HG03442 (cell line): ENCODE measurements at regions not wholly inside any gene's neighbourhood (a gene's known extent, or its start where the extent isn't known, plus 50 kb on each side); places are given as distances from the start of the nearest gene placed in this dataset.

Experiments used
- ATAC-seq: cut with Tn5 transposase; IDR thresholded peaks from one replicate; pipeline ENCODE4 v1.9.1; 2021; ENCODE audit warnings: mild to moderate bottlenecking, moderate library complexity; ENCODE audit not compliant: unreplicated experiment

DNA sequence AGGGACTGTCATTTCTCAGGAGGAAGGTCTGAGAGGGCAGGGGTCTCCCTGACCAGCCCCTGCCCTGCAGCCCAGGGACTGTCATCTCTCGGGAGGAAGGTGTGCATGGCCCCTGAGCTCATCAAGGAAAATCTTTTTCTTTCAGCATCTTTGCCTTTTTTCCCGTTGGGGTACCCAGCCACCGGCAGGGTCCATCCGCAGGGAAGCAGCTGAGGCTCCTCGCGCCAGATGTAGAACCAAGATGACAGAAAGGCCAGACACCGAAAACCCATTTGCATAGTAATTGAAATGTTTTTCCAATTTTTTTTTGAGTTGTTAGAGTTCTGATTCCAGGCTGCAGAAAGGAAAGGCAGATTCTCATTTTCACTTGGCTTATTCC lies 613.9 kb downstream of the TBC1D22A start:
- ATAC-seq: no peak

DNA sequence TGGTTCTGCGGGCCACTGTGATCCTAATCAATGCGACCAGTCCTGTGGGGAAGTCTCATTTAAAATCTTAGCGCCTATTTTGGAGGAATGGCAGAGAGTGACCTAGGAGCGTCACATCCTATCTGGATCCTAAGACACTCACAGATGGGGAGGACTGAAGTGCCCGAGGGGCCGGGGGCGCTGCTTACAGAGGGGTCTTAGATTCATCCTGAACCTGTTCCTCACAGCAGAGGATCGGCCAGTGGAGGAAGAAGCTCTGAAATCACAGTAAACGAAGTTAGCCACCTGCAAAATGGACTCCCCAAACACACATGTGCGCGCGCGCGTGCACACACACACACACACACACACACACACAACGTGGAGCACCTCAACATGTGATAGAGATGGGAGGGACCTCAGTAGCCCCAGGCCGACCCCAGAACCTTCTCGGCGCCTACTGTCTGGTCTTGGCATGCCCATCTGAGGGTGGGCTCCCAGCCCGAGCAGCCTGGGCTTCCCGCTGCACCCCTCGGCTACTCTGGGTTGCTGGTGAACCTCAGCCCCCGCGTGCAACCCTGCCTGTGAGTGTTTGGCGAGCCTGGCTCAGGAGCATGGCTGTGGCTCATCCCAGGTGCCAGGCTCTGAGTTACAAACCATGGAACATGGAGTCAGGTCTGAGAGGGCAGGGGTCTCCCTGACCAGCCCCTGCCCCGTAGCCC lies 613.3 kb downstream of the TBC1D22A start:
- no peak for ATAC-seq

DNA sequence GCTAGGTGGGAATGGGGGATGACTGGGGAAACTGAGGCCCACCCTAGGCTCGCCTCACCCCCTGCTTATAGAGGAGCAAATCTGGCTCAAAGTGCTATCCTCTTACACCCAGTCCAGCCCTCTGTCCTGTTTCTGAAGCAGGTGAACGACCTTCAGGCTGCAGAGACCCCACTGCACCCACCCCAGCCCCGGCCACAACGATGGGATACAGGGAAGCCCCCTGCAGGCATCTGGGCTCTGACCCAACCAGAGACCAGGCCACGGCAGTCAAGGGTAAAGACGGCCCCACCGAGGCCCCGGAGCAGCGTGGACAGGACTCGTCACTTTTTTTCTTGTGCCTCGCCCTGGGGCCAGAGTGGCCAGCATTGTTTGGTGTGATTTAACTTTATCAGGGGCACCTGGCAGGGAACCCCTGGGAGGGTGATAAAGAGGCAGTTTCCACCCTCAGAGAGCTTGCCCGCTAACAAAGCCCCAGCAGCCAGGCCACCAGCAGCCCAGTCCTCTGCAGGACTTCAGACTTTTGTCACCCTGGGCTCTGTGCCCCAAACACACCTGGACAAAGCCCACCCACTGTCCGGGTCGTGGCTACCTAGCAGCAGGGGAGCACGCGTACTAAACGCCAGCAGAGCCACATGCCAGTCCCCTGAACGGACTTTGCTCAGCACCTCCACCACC lies 612.6 kb downstream of the TBC1D22A start:
- ATAC-seq: no peak

DNA sequence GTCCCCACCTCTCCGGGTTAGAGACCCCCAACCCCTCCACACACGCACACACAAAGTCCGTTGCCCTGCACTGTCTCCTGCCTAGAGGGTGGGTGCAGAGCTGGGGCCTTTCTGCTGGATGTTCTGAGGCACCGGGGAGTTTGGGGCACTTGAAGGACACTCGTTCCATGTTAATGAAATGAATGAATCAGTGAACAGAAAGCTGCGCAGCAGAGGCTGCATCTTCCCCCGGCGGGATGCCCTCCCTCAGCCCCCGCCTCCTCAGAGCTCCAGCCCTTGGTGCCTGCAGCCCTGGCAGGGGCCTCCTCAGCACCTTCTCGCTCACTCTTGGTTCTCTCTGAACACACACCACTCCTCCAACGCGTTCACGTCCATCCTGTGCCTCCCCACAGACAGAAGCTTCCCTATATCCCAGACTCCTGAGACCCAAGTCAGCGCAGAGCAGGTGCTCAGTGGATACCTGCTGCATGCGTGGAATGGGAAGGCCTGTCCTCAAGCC lies 611.9 kb downstream of the TBC1D22A start:
- ATAC-seq: no peak

DNA sequence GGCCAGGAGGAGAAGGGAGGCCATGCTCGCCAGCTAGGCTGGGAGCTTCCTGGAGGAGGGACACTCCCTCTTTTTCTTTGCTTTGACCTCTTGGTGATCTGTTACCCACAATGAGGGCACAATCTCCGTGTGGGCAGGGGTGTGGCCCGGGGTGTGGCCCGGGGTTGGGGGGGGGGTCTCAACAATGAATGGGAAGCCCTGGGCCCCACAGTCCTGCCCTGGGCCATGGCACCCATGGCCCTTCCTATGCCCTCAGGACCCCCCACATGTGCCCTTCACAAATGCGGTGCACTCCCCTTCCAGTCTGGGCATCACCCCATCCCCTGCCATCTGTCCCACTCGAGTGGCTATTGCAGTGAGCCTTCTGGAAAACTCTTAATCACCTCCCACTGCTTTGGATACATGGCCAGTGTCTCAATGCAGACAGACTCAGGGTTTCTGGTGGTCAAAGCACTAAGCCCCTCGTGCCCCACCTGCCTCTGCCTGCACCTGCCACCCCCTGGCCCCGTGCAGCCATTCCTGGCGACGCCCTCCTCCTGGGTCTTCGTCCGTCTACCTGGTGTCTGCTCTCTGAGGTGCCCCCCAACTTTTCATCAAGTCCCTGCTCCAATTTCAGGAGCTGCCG lies 611.3 kb downstream of the TBC1D22A start:
- no peak for ATAC-seq

DNA sequence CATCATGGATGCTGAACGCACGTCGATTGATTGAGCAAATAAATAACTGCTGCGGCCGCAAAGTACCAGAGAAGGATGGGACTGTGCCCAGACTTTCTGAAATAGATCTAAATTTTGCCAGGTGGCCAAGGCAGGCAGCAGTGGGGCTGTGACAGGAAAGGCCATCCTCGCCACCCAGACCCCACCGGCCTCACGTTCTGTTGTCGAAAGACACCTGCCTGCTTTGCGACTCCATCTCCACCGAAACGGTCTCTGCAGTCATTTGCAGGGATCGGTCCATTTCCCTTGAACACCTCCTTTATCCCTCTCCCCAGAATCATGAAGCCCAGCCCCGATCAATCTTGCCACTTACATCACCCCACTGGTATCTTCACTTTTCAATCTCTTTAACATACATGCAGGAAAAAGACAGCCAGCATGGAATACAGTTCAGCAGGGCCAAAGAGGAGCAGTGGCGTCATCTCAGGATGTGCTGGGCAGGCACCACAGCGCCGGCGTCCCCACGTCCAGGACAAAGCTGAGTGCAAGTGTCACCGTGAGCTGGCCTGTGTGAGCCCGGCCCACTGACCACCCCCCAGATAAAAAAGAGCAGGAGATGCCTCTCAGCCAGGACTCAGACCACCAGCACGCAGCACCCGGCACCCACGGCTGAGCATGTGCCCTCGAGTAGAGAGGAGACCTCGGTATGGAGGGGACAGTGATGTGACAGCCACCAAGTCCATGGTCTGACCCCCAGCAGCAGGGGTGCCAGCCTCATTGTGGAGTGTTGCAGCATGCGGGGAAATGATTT lies 610.3 kb downstream of the TBC1D22A start:
- no peak for ATAC-seq

DNA sequence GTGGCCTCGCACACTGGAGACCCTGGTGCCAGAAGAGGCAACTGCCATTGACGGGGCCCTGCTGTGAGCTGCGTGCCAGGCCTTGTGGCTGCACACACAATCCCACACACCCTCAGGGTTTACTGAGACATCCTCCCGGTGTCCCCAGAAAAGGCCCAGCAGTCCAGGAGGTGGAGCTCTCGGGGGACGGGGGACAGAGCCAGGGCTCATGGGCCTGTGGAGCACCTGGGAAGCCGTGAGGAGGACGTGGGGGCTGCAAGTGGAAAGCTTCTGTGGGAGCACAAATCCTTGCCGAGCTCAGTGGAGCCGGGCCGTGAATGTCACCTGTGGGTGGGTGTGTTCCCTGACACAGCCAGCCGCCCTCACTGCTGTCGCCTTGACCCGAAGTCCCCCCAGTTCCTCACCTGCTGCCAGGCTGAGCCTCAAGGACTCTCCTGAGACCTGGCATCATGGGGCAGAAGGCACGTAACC lies 609.7 kb downstream of the TBC1D22A start:
- ATAC-seq: no peak

DNA sequence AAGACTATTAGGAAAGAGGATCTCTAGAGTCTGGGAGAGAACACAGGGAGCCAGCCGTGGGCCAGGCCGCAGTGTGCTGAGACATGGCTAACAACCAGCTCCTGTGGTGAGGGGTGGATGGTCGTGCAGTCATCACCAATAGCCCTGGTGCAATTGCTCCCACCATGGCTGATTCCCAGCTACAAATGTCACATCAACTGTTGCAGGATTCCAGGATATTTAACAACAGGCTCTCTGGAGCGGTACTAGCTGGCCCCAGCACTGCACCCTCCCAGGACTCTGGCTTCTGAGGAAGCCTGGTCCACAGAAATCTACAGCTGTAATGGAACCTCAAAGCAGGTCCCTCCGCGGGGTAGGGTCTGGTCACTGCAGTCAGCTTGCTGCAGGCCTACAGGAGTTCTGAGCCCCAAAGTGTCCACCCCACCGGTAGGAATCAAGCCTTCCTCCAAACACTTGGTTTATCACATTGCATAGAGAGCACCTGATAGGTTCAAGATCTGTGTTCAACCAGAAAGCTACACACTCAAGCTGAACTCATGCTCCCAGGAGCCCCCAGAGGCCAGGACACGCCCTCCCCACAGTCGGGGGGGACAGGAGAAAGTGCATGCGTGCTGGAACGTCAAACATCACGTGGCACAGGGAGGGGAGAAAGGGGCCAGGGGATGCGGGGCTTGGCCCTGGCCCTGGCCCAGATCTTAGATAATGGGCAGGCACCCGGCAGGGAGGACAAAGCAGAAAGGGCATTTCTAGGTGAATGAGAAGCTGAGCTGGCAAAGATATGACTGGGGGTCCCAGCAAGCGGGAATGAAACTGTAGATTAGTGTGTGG lies 609.0 kb downstream of the TBC1D22A start:
- no peak for ATAC-seq

DNA sequence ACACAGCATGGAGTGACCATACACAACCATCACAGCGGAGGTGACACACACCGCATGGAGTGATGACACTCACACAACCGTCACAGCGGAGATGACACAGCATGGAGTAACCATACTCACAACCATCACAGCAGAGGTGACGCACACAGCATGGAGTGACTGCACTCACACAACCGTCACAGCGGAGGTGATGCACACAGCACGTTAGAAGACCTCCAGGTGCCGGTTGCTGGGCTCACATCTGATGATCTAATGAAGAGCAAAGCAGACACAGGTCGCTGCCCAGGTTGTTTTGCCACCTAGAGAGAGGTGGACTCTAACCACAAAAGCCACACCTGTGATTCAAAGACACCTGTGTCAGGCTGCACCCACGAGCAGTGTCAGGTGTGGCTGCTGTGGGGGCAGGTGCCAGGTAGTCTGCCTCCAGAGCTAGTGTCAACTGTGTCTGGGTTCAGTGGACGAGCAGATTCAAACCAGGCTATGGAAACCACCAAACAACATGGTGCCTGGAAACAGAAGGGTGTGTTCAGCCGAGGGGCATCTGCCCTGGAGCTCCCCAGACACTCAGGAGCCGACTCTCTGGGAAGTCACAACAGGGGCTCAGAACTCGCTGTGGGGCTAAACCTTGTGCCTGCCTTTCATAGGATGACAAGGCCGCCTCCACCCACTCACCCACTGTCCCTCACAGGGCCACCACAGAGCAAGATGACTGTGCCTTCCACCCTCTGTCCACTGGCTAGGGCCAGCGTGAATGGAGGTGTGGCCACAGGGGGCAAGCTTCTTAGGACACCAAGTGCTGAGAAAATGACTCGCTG lies 608.2 kb downstream of the TBC1D22A start:
- ATAC-seq: no peak

DNA sequence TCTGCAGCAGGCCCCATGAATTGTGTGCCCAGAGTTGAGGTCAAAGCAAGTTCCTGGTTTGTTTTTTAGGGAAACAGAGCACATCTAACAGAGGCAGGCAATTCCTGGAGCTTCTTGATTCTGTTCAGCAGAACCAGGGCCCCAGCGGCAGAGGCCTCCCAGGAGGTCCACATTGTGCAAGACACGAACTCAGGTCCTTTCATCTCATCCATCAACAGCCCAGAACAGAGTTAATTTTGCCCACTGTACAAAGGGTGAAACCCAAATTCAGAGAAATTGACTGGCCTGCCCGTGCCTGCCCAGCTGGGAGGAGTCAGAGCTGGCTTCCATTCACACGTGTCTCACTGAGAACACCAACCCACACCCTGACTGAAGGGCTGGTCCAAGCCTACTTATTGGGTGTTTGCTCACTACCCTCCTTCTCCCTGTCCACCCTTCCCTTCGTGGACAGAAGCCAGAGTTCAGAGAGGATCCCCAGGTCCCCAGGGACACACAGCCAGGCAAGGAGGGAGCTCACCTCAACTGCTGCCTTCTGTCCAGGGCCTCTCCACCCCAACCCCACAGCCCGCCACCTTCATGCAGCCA lies 607.1 kb downstream of the TBC1D22A start:
- ATAC-seq: no peak

DNA sequence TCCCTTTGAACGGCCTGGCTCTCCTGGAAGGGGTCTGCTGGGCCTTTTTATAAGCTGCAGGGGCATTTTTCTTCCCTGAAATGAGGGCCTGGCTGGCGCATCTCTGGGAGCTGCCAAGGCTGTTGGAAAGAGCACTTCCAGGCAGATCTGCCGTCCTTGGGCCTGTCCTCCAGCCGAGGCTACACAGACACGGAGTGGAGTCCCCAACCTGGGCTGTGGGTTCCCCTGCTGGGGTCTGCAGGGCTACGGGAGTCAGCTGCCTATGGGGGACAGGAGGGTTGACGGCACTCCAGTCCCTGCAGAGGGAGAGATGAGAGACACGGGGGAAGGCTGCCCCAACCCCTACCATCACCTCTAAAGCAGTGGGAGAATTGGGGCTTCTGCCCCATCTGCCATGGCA lies 606.6 kb downstream of the TBC1D22A start:
- ATAC-seq: no peak

DNA sequence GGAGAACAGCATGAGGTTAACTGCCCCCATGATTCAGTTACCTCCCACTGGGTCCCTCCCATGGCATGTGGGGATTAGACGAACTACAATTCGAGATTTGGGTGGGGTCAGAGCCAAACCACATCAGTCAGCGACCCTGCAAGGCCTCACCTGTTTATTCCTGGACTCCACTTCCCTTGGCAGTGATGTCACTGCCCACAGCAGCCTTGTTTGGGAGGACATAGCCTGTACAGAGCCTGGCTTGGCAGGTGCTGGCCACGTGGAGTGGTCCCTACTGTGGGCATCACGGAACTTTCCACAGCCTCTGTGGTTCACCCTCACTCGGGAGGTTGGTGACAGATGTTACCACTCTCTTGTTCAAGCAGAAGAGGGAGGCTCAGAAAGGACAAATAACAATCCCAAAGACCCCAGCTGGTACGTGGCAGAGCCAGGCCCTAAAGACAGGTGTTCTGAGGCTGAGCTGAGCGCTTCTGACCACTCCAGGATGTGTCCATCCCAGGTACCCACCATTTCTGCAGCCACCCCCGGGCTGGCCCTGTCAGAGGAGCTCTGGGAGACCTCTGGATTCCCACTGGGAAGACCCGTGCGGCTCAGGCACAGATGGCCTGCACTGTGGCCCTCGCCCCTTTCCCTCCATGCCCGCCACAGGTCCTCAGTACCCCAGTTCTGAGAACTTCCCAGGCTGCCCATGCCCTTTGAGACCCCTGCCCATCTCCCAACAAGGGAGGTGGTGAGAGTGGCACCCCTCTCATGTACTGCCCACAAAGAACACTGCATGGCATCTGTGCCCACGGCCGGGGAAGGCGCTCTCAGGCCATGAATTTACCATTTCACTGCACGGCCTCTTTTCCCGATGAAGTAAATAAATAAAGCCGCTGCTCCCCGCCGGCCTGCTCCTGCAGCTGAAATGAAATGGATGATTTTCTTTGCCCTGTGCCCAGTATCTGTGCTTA lies 605.8 kb downstream of the TBC1D22A start:
- ATAC-seq: no peak

DNA sequence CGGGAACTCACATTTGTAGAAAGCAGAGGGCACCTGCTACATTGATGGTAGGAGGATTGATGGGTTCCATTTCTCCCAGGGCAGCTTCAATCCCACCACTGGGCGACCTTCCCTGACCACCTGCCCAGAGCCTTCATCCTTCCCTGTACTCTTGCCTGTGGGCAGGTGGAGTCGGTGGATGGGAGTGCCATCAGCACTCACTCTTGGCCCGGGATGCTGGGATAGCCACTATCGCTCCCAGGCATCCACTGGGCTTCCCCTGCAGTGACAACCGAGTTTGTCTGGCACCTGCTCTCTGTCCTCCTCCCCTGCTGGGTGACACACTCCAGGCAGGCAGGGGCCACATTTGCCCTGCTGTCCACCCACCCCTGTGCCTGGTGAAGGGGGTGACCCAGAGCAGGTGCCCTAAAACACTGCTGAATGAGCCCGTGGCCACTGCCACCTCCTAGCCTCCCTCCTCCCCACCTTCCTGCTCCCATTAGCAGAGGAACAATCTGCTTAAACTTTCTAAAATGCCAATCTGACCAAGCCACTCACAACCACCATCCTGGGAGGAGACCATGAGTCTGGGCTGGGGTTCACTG lies 604.7 kb downstream of the TBC1D22A start:
- no peak for ATAC-seq

DNA sequence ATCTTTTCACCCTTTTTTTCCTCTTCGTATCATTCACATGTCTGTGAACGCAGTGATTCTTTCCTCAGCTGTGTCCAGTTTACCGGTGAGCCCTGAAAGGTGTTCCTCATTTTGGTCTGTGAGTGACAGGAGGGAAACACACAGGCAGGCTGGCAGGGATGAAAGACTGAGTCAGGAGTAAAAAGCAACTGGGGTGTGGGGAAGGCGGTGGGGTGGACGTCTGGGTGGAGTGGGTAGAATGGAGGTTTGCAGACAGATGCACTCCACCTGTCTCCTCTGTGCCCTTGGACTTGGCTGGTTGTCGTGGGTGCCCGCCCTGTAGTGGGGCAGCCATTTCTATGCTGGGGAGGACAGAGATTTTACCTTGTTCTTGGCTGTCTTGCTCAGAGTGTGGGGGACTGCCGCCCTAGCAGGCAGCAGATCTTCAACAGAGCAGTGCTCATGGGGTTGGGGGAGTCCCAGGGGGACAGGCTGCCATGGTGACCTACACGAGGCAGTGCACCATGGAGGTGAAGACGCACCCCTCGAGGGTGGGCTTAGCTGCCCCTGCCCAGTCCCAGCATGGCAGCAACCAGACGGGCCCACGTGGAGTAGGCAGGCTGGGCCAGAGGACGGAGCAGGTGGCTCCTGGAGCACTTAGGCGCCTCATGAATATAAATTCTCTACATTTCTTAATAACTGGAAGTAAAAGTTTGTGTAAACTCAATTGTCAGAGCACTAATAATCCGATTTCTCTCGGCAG lies 603.7 kb downstream of the TBC1D22A start:
- ATAC-seq: no peak

DNA sequence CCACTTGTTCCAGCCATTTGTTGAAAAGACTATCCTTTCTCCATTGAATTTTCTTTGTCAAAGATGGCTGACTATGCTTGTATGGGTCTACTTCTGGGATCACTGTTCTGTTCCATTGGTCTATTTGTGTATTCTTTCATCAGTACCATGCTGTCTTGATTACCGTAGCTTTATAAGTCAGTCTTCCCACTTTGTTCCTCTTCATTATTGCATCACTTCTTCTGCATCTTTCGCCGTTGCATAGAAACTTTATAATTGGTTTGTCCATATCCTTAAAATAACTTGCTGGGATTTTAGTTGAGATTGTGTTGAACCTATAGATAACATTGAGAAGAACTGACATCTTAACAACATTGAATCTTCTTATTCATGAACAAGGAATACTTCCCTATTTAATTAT lies 598.8 kb downstream of the TBC1D22A start:
- ATAC-seq: no peak

DNA sequence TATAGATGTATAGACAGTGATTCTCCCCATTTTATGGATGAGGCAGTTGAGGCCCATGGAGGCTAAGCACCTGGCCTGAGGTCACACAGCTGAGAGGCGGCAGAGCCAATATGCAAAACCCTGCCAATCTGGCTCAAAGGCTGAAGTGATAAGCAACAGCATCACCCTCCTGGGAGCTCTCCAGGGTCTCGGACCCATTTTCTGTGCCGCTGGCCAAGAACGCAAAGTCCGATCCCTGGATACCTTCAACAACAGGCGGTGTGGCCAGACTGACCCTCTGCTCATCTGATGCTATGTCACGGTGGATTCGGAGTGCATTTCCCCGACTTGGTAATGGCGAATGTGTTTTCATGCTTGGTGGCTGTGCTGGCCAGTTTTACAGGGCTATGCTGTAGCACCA lies 595.0 kb downstream of the TBC1D22A start:
- ATAC-seq: no peak

DNA sequence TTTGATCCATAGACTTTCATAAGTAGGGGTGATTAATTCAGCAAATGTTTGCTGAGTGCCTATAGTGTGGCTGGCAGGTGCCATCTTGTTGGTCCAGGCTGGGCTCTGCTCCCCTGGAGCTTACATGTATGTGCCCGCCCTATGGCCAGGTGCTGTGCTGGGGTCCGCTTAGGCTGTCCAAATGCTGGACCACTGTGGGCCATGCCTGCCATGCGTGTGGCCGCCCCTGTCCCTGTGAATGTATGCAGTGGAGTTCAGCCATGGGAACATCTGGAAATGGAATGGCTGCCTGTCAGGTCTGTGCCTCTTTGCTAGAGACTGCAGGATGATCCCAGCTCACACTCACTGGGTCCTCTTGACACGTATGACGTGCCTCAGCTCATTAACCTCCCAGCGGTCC lies 594.6 kb downstream of the TBC1D22A start:
- ATAC-seq: no peak
